Vagina (tissue), 2 donors: ENCODE measurements at regions not wholly inside any gene's neighbourhood (a gene's known extent, or its start where the extent isn't known, plus 50 kb on each side); places are given as distances from the start of the nearest gene placed in this dataset.

Experiments
- POLR2A ChIP-seq, 2 donors: fragments of 450-650 bp; IDR thresholded peaks; one replicate each; pipeline ENCODE4 v1.6.1; 2017; ENCODE audit warnings: antibody characterized with exemption in 2 of 2, mild to moderate bottlenecking in 2 of 2, moderate library complexity in 2 of 2
- TF ChIP-seq, protein P1 (sequence below), 3 experiments: fragments of 450-650 bp in 2 of 3; fragments of 200-600 bp in 1 of 3; sonication (generic) in 1 of 3; IDR thresholded peaks; one replicate each; pipeline ENCODE4 v1.5.1; 2017 to 2019; ENCODE audit warnings: antibody characterized with exemption in 3 of 3, mild to moderate bottlenecking in 2 of 3, moderate library complexity in 2 of 3

- TF ChIP-seq, protein P1, sequence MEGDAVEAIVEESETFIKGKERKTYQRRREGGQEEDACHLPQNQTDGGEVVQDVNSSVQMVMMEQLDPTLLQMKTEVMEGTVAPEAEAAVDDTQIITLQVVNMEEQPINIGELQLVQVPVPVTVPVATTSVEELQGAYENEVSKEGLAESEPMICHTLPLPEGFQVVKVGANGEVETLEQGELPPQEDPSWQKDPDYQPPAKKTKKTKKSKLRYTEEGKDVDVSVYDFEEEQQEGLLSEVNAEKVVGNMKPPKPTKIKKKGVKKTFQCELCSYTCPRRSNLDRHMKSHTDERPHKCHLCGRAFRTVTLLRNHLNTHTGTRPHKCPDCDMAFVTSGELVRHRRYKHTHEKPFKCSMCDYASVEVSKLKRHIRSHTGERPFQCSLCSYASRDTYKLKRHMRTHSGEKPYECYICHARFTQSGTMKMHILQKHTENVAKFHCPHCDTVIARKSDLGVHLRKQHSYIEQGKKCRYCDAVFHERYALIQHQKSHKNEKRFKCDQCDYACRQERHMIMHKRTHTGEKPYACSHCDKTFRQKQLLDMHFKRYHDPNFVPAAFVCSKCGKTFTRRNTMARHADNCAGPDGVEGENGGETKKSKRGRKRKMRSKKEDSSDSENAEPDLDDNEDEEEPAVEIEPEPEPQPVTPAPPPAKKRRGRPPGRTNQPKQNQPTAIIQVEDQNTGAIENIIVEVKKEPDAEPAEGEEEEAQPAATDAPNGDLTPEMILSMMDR (IDR thresholded peaks at IDR 0.05) = no peak
- no peak for TF ChIP-seq POLR2A (IDR thresholded peaks at IDR 0.05)
Measured at GRCh38 chr9:107208121-107208520, 75.0 kb upstream of the RAD23B start.
